ENCODE measurements at regions not wholly inside any gene's neighbourhood (a gene's known extent, or its start where the extent isn't known, plus 50 kb on each side); places are given as distances from the start of the nearest gene placed in this dataset.

- Histone ChIP-seq H2BK20ac (ENCODE audit: low read length) (no peak overlapping the region), H2AK5ac (ENCODE audit: low read depth, low read length) (no peak overlapping the region), H2BK120ac (replicated peaks; ENCODE audit: low read depth, low read length) (no peak overlapping the region), H3K9me3 (ENCODE audit: insufficient read depth in 2 of 2, low read depth in 1 of 2, low read length in 1 of 2) (no peaks in the 10 kb centered on the region), H3K4ac (replicated peaks; ENCODE audit: insufficient read length, low read depth, low read length) (no peak overlapping the region), H4K91ac (replicated peaks; ENCODE audit: insufficient read length, low read length) (no peak overlapping the region), H3K79me1 (ENCODE audit: low read depth, low read length) (no peaks in the 10 kb centered on the region), H3K56ac (replicated peaks; ENCODE audit: insufficient read length, low read depth, low read length) (no peak overlapping the region), H3K27me3 (replicated peaks in 1 of 4; ENCODE audit: control insufficient read depth in 3 of 4, extremely low read depth in 1 of 4, insufficient read depth in 3 of 4, low read length in 3 of 4) (no peaks in the 10 kb centered on the region), H3K18ac (ENCODE audit: extremely low read depth, low read length) (no peak overlapping the region), H2BK5ac (ENCODE audit: low read depth, low read length) (no peak overlapping the region), H4K20me1 (replicated peaks in 1 of 2; ENCODE audit: control insufficient read depth in 1 of 2, insufficient read depth in 2 of 2, low read length in 2 of 2) (no peaks in the 10 kb centered on the region), H2BK12ac (ENCODE audit: low read depth, low read length) (no peak overlapping the region), H2BK15ac (ENCODE audit: low read length) (no peak overlapping the region), H3K36me3 (ENCODE audit: control insufficient read depth in 2 of 4, insufficient read depth in 4 of 4, low read length in 3 of 4) (no peaks in the 10 kb centered on the region), H3K27ac (ENCODE audit: low read depth, low read length) (no peak overlapping the region), H3K4me2 (ENCODE audit: insufficient read depth in 1 of 2, low read depth in 2 of 2, low read length in 2 of 2) (no peak overlapping the region), H3K79me2 (ENCODE audit: control insufficient read depth in 1 of 2, insufficient read depth in 2 of 2, low read length in 2 of 2) (no peaks in the 10 kb centered on the region), H3K4me3 (ENCODE audit: extremely low read depth in 1 of 4, insufficient read depth in 2 of 4, low read depth in 3 of 4, low read length in 4 of 4) (no peak overlapping the region), H3K4me1 (replicated peaks in 1 of 4; ENCODE audit: control insufficient read depth in 3 of 4, insufficient read depth in 4 of 4, low read length in 3 of 4) (peaks cover 0 to 6% (median 0%) of the 10 kb centered on the region in 4 experiments; a peak in 1 of 7 replicates), H2AFZ (ENCODE audit: low read length) (no peak overlapping the region), H3K23ac (ENCODE audit: insufficient read length) (no peak overlapping the region), H4K5ac (ENCODE audit: insufficient read length, low read depth, low read length) (no peak overlapping the region), H3K14ac (ENCODE audit: insufficient read length) (no peak overlapping the region), H3K23me2 (ENCODE audit: low read depth, low read length) (no peaks in the 10 kb centered on the region), H4K8ac (ENCODE audit: extremely low read depth, insufficient read depth, low read length) (no peak overlapping the region), H3K9ac (replicated peaks in 1 of 4; ENCODE audit: extremely low read depth in 1 of 4, low read depth in 3 of 4, low read length in 3 of 4) (no peak overlapping the region)
- ChIA-PET POLR2A (ENCODE audit: partially characterized antibody) (no interaction called here), CTCF (ENCODE audit: partially characterized antibody) (interaction anchor here (1.1 to 3.7 kb wide), 5 partner anchors 11 to 350 kb away, joined by 3 to 45 read pairs (median 5); no protein-coding TSS in a partner anchor)
- FAIRE-seq (no peak), DNase-seq (ENCODE audit: low read depth in 1 of 2, low spot score in 2 of 2) (no peak)
- WGBS, 2 experiments (ENCODE audit: extremely low coverage in 1 of 2, insufficient coverage in 1 of 2, insufficient read length in 1 of 2, insufficient replicate concordance in 2 of 2, low coverage in 1 of 2, low lambda C conversion rate in 2 of 2, missing lambda C conversion rate in 1 of 2) = 86% methylated on average over 3 of the region's 3 CpGs; no CpG with 5 or more reads in 1 of the 2 experiments
- TF ChIP-seq SP4 (IDR thresholded peaks at IDR 0.05; ENCODE audit: low read length) (no peak), TEAD4 (IDR thresholded peaks at IDR 0.05; ENCODE audit: low read depth, low read length) (no peak), KDM1A (IDR thresholded peaks at IDR 0.05; ENCODE audit: borderline replicate concordance, low read length) (no peak)
These were observed 262.5 kb downstream of the RASSF9 start for GRCh38 chr12:85573635-85574214.
